ENCODE measurements at regions not wholly inside any gene's neighbourhood (a gene's known extent, or its start where the extent isn't known, plus 50 kb on each side); places are given as distances from the start of the nearest gene placed in this dataset.

DNA sequence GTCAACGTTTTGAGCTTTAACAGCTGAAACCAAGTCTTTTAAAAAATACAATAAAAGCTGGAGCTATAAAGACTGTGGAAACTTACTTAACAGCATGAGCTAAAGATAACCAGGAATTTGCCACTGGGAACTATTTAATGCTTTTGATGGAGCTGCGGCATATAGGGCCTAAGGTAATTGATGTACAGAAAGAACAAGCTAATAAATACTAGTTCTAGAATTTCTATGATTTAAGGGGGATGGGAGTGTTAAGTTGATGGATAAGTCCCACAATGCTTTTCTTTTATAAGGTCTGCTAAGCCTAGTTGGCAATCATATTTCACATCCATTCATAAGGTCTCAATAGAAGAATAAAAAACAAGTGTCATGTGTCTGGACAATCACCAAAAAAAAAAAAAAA is 334.0 kb upstream of the DMAC1 start:
- no peak overlapping the region for H3K4me3 ChIP-seq (replicated peaks; ENCODE audit: low read depth, low read length)
- TF ChIP-seq CTCF (IDR thresholded peaks at IDR 0.05; ENCODE audit: low read depth, low read length, missing control alignments): no peak
- DNase-seq (ENCODE audit: extremely low read depth, low read depth): no peak

DNA sequence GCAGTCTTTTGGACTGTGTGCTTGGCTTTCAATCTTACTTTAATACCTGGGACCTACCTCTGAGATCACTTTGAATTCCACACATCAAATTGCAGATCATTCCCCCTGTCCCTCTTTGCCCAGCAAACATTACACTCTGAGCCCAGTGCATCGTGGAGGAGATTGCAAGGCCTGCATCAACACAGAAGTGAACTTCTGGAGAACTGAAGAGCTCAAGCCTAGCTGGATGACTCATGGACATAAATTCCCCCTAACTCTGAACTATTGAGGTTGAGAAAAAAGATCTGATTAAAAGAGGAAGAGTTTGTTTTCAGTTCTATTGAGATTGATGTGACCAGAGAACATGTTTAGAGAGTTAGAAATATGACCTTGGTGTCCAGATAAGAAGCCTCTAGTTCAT is 316.0 kb upstream of the DMAC1 start:
- no peak overlapping the region for H3K4me3 ChIP-seq (replicated peaks; ENCODE audit: low read depth, low read length)
- no peak for TF ChIP-seq CTCF (IDR thresholded peaks at IDR 0.05; ENCODE audit: low read depth, low read length, missing control alignments)
- no peak for DNase-seq (ENCODE audit: extremely low read depth, low read depth)

DNA sequence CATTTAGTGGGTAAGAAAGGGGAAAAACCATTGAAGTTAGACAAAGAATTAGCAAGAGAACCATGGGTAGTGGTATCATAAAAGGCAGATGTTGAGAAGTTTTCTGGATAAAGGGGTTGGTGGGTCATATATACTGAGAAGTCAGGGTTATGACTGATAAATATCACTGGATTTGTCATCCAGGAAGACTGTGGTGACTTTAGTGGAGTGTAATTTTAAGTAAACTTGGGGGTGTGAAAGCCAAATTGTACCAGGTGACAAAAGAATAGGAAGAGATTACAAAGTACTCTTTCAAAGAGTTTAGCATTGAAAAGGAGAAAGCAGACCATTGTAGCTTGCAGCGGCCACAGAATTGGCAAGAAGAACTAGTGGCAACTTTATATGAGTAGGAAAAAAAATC is 315.2 kb upstream of the DMAC1 start:
- DNase-seq (ENCODE audit: extremely low read depth, low read depth): no peak
- no peak for TF ChIP-seq CTCF (IDR thresholded peaks at IDR 0.05; ENCODE audit: low read depth, low read length, missing control alignments)
- no peak overlapping the region for H3K4me3 ChIP-seq (replicated peaks; ENCODE audit: low read depth, low read length)

- no peak overlapping the region for H3K4me3 ChIP-seq (replicated peaks; ENCODE audit: low read depth, low read length)
- DNase-seq (ENCODE audit: extremely low read depth, low read depth): no peak
- TF ChIP-seq CTCF (IDR thresholded peaks at IDR 0.05; ENCODE audit: low read depth, low read length, missing control alignments): no peak
Measured at GRCh38 chr9:8106362-8106761, 306.8 kb upstream of the DMAC1 start.

DNA sequence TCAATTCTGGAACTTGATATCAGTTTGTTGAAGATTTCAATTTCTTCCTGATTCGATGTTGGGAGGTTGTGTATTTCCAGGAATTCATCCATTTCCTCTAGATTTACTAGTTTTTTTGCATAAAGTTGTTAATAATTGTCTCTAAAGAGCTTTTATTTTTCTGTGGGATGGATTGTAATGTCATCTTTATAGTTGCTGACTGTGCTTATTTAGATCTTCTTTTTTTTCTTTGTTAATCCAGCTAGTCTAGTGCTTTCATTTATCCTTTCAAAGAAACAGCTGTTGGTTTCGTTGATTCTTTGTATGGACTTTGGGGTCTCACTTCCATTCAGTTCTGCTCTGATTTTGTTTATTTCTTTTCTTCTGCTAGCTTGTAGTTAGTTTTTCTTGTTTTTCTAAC is 302.0 kb upstream of the DMAC1 start:
- no peak for TF ChIP-seq CTCF (IDR thresholded peaks at IDR 0.05; ENCODE audit: low read depth, low read length, missing control alignments)
- H3K4me3 ChIP-seq (replicated peaks; ENCODE audit: low read depth, low read length): no peak overlapping the region

GRCh38 chr9:8096091-8096490 is 296.5 kb upstream of the DMAC1 start:
- DNase-seq (ENCODE audit: extremely low read depth, low read depth): no peak
- no peak for TF ChIP-seq CTCF (IDR thresholded peaks at IDR 0.05; ENCODE audit: low read depth, low read length, missing control alignments)

More for the DNA sequence above, 302.0 kb upstream of the DMAC1 start:
- DNase-seq (ENCODE audit: extremely low read depth, low read depth): no peak

GRCh38 chr9:8095672-8096086 is 296.1 kb upstream of the DMAC1 start:
- TF ChIP-seq CTCF (IDR thresholded peaks at IDR 0.05; ENCODE audit: low read depth, low read length, missing control alignments): no peak
- DNase-seq (ENCODE audit: extremely low read depth, low read depth): no peak
- no peak overlapping the region for H3K4me3 ChIP-seq (replicated peaks; ENCODE audit: low read depth, low read length)

More at GRCh38 chr9:8096091-8096490, 296.5 kb upstream of the DMAC1 start:
- no peak overlapping the region for H3K4me3 ChIP-seq (replicated peaks; ENCODE audit: low read depth, low read length)

Data from HFF-Myc (cell line).